ENCODE measurements at regions not wholly inside any gene's neighbourhood (a gene's known extent, or its start where the extent isn't known, plus 50 kb on each side); places are given as distances from the start of the nearest gene placed in this dataset.

- TF ChIP-seq CTCF (IDR thresholded peaks at IDR 0.05; ENCODE audit: low read length), result no peak
- TF ChIP-seq EZH2phosphoT487 (IDR thresholded peaks at IDR 0.05; ENCODE audit: low read length), result no peak
- no peak for TF ChIP-seq EZH2 (optimal IDR thresholded peaks at IDR 0.05; ENCODE audit: low read depth, low read length)
Measured at GRCh38 chr9:116015855-116016254, 137.7 kb upstream of the PAPPA start.
